Activated T-cell treated with anti-CD3 and anti-CD28 coated beads for 24 hours (primary cell): ENCODE measurements at regions not wholly inside any gene's neighbourhood (a gene's known extent, or its start where the extent isn't known, plus 50 kb on each side); places are given as distances from the start of the nearest gene placed in this dataset.

Source experiments
- DNase-seq: peaks from one replicate; pipeline ENCODE4 v3.0.0-alpha.2; 2020; ENCODE audit warnings: low read depth

GRCh38 chr18:41829647-41830516, 125.2 kb upstream of the PIK3C3 start:
- no peak for DNase-seq

DNA sequence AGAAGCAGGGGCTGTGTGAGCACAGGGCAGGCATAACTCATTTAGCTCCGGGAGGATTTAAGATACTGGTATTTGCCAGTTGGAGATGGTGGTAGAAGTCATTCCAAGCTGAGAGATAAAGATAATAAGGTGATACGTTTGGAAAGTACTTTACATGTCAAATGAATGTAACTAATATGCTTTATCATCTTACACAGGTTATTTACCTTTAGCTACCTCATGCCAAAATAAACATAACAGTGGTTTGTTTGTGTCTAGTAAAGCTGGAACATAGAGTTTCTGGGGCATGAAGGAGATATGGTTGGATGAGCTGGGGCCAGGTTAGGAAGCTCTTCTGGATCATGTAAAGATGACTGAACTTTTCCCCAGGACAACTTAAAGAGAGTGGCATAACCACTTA, 126.9 kb upstream of the PIK3C3 start:
- DNase-seq: no peak

GRCh38 chr18:41820784-41821183, 134.2 kb upstream of the PIK3C3 start:
- DNase-seq: no peak

DNA sequence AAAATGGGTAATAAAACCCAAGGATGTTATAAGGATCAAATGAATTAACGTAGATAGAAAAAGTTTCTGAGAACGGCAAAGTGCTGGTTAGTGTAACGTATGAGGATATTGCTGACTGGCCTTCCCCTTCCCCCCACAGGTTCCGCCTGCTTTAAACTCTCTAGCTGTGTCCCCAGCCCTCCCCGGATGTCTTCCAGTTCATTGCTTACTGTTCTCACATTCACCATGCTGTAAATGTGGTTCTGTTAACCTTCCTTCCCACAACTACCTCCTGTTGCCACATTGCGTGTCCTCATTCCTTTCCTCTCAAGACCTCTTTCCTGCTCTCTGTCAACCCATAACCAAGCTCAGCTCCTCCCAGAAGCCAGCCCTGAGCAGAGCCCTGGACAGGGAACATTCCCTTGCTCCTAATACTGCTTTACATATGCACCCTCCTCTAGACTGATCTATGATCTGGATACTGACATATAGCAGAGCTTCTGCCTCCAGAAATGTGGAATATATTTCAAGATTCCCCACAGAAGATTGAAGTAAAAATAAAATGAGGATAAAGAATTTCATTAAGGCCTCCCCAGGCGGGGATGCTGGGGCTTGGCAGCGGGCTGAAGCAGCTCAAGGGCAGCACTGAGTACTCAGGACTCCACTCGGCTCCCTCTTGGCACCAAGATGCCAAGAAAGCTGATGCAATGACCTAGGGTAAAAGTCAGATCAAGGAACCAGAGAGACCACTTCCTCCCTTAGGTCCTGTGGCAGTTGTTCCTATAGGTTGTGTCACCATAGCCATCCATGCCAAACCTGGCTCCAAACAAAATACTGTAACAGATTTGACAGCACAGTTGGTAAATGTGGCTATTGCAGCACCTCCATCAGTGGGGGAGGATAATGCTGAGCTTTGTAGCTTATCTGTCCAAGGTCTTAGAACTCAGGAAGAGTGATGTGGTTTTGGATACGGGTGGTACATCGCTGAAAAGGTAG, 136.4 kb upstream of the PIK3C3 start:
- DNase-seq: no peak

GRCh38 chr18:41814651-41815050, 140.4 kb upstream of the PIK3C3 start:
- DNase-seq: no peak

- DNase-seq: no peak
These were observed 145.4 kb upstream of the PIK3C3 start for GRCh38 chr18:41809652-41810051.

- no peak for DNase-seq
These were observed 149.7 kb upstream of the PIK3C3 start for GRCh38 chr18:41805341-41805740.

DNA sequence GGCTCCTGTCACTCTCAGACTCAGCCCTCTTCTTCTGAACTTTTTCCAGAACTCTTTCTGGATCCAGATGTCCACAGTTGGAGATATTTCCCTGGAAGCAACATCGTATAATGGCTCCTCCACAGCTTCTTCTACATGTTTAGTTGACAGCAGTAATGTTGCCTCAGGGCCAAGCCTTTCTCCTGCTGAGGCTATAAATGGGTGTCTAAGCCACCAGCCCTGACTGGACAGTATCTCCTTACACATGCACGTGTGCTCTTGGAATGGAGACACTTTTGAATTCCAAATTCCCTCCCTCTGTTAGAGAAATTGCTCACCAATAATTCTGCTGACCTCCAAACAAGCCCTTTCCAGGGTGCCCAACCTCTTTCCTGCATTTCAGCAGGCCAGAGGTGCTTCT, 156.2 kb upstream of the PIK3C3 start:
- no peak for DNase-seq

DNA sequence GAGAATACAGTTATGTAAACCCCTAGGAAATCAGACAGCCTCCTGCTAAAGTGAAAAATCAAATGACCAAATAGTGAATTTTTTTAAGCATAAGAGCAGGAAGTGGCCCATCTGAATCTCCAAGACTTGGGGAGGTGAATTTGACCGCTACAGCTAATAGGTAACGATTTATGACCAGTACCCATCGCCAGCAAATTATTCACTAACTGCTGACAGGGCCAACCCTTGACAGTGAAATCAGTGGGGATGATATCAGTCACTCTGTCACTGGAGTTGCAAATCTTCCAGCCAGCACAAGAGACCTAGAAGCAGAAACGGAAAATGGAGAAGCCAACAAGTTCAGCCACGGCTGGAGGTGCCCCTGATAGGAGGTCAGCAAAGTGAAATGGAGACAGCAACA, 164.3 kb upstream of the PIK3C3 start:
- DNase-seq: no peak

GRCh38 chr18:41789001-41789400, 166.0 kb upstream of the PIK3C3 start:
- DNase-seq: no peak

GRCh38 chr18:41783879-41784278, 171.2 kb upstream of the PIK3C3 start:
- DNase-seq: no peak

- no peak for DNase-seq
These were observed 171.8 kb upstream of the PIK3C3 start for GRCh38 chr18:41783065-41783818.

- DNase-seq: no peak
These were observed 183.1 kb upstream of the PIK3C3 start for GRCh38 chr18:41771973-41772372.

DNA sequence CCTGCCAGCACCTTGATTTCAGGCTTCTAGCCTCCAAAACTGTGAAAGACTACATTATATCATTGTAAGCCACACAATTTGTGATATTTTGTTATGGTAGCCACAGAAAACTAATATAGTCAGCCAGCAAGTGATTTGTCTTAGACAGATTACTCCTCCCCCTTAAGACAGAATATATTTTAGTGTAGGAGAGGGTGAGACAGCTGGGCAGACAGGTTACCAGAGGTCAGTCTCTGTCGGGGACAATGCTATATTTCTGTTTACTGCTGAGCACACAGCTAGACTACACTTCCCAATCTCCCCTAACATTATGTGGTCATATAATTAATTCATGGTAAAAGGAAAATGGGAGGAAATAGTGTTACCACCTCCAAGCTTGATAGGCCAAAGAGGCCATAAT, 185.8 kb upstream of the PIK3C3 start:
- DNase-seq: no peak

DNA sequence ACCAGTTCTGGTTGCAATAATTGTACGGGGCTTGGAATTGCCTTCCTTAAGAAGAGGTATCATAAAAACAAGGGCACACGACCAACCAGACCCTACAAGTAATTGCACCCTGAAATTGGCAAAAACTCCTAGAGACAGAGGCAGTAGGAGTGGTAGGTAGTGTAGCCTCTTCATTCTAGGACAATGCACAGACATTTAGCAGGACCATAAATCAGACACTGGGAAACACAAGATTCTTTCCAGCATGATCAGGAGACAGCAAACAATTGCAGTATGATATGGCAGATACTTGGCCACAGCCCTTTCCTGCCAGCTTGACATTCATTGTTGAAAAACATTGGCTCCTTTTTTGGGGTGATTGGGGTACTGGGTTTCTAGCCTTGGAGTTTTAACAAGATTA, 186.6 kb upstream of the PIK3C3 start:
- no peak for DNase-seq

- DNase-seq: no peak
These were observed 187.1 kb upstream of the PIK3C3 start for GRCh38 chr18:41767960-41768359.

- DNase-seq: no peak
These were observed 189.6 kb upstream of the PIK3C3 start for GRCh38 chr18:41765460-41765859.

GRCh38 chr18:41763361-41763760, 191.7 kb upstream of the PIK3C3 start:
- no peak for DNase-seq

DNA sequence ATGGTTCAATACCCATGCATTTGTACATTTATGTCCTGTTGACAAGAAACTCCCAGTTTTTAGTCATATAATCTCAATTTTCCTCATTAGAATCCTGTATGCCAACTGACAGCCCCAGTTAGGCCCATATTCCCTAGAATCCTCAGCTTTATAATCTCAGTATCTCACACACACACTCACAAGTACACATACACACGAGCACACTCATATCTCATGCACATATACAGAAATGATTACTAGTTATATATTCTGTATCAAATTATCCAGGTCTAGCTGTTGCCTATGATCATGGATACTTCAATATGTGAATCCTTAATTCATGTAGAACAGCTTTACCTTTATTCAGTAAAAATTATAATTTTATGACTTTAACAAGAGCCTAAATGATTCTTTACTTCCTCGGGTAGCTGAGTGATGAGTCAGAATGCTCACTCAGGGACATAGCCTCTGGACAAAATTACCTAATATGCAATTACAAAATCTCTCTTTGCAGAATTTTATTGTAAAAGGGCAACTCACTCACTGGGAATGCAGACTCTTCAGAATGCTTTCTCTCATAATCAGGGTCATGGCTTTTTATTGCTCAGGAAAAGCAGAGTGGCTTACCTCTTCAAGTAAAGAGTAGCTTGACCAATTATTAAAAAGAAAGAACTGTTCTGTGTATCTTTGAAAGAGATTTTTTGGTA, 193.6 kb upstream of the PIK3C3 start:
- no peak for DNase-seq

DNA sequence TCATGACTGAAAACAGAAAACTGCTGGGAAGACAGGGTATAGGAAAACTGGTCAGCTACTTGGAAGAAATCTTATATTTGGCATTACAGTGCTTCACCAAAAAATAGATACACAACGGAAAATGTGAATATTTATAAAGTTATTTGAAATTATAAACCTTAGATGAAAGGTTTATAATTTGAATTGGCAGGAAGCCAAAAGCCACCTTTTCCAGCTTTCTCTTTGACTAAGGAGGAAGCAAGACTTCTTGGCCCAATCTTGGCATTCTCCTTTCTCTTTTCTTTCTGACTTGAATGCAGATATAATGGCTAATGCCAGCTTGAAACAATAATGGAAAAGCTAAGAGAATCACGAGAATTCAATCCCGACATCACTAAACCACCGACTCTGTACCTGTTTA, 196.5 kb upstream of the PIK3C3 start:
- DNase-seq: no peak

- DNase-seq: no peak
These were observed 198.9 kb upstream of the PIK3C3 start for GRCh38 chr18:41756141-41756540.

DNA sequence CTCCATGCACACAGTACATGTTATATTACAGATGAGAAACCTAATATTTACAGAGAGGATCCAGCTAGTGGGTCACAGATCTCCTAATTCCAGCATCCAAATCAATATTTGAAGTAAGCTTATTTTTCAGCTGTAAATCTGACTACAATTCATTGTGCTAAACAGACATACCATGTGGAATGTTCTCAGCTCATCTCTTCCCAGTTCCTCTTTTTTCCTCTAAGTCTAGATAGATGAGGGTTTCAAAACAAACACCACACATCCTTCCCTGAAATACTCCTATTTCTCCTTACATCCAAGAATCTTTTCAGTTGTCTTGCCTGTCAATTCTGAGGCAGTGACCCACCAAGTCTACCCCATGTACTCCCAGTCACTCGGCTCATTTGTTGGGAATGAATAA, 200.7 kb upstream of the PIK3C3 start:
- no peak for DNase-seq
